A673 (cell line): ENCODE measurements at regions not wholly inside any gene's neighbourhood (a gene's known extent, or its start where the extent isn't known, plus 50 kb on each side); places are given as distances from the start of the nearest gene placed in this dataset.
A peak's percentile ranks its signal among the peaks of the same experiment; 100 is the strongest.

ENCODE experiments used
- BruUV-seq: library from RNA; stranded (reverse); fragments of 400-500 nt; replicated peaks from 2 replicates; lab custom pipeline; 2021; lab: Mats Ljungman, UMichigan
- CTCF ChIA-PET: fragments of 300-600 bp; sonication (Branson Sonifier 250); formaldehyde crosslinking; loops from one replicate; lab custom pipeline; 2022; ENCODE audit warnings: antibody characterized with exemption; lab: Charles Lee
- POLR2A ChIA-PET: fragments of 300-600 bp; sonication (Branson Sonifier 250); formaldehyde crosslinking; loops from one replicate; lab custom pipeline; 2022; ENCODE audit warnings: antibody characterized with exemption; ENCODE audit not compliant: low non-redundant PET; lab: Charles Lee
- DNase-seq: peaks from one replicate; pipeline ENCODE4 v3.0.0-alpha.2; 2015; ENCODE audit warnings: low spot score
- H3K27ac ChIP-seq: fragments of 200-600 bp; sonication (generic); 2 replicates; pipeline ENCODE4 v1.5.1; 2016; ENCODE audit warnings: mixed run types, low read depth, mild to moderate bottlenecking, mixed read lengths, antibody characterized with exemption, low read length; ENCODE audit not compliant: poor library complexity, severe bottlenecking
- H3K27me3 ChIP-seq: fragments of 200-600 bp; sonication (generic); replicated peaks from 2 replicates; pipeline ENCODE4 v1.6.1; 2017; ENCODE audit warnings: mixed run types, low read depth, mild to moderate bottlenecking, mixed read lengths, antibody characterized with exemption, low read length; ENCODE audit not compliant: insufficient read depth, poor library complexity
- H3K36me3 ChIP-seq: fragments of 200-600 bp; sonication (generic); 2 replicates; pipeline ENCODE4 v1.6.1; 2016; ENCODE audit warnings: mixed run types, mild to moderate bottlenecking, mixed read lengths, antibody characterized with exemption, low read length; ENCODE audit not compliant: insufficient read depth, poor library complexity, severe bottlenecking
- H3K4me1 ChIP-seq: fragments of 200-600 bp; sonication (generic); 2 replicates; pipeline ENCODE4 v1.6.1; 2017; ENCODE audit warnings: mixed run types, mild to moderate bottlenecking, mixed read lengths, antibody characterized with exemption, low read length; ENCODE audit not compliant: insufficient read depth, poor library complexity, severe bottlenecking
- H3K4me3 ChIP-seq: fragments of 200-600 bp; sonication (generic); 2 replicates; pipeline ENCODE4 v1.5.1; 2016; ENCODE audit warnings: low read depth, mixed run types, mild to moderate bottlenecking, mixed read lengths, low read length; ENCODE audit not compliant: poor library complexity, severe bottlenecking
- H3K9me3 ChIP-seq: fragments of 200-600 bp; sonication (generic); 2 replicates; pipeline ENCODE4 v1.6.1; 2016; ENCODE audit warnings: mixed run types, low read depth, mild to moderate bottlenecking, mixed read lengths, antibody characterized with exemption, low read length; ENCODE audit not compliant: poor library complexity, severe bottlenecking
- CTCF ChIP-seq: fragments of 300-800, 200-600 bp; sonication (generic); conservative IDR thresholded peaks from 2 replicates; pipeline ENCODE4 v1.5.1; 2017; ENCODE audit warnings: low read depth, mild to moderate bottlenecking, antibody characterized with exemption, low read length, moderate library complexity, mixed read lengths
- EZH2 ChIP-seq: fragments of 200-600 bp; sonication (generic); IDR thresholded peaks from 2 replicates; pipeline ENCODE4 v1.6.1; 2017; ENCODE audit warnings: borderline replicate concordance, low read depth, mild to moderate bottlenecking, mixed read lengths, antibody characterized with exemption, low read length; ENCODE audit not compliant: poor library complexity, severe bottlenecking
- intact Hi-C: fragments of 100-400 bp; cut with micrococcal nuclease; formaldehyde crosslinking; loops from one replicate; pipeline ENCODE4 v1.10.0; 2022; ENCODE audit not compliant: unreplicated experiment

GRCh38 chr12:17950898-17951297 is 139.1 kb downstream of the RERGL start:
- DNase-seq: no peak
- POLR2A ChIA-PET: no interaction called here
- Histone ChIP-seq H3K4me1 (no peaks in the 10 kb centered on the region), H3K27ac (no peak overlapping the region), H3K9me3 (no peaks in the 10 kb centered on the region), H3K27me3 (no peaks in the 10 kb centered on the region), H3K4me3 (no peak overlapping the region), H3K36me3 (no peaks in the 10 kb centered on the region)
- CTCF ChIA-PET: no interaction called here
- TF ChIP-seq EZH2 (no peak), CTCF (no peak)
- intact Hi-C loops: no loop called here
- BruUV-seq: no TSS peak

GRCh38 chr12:17949558-17950141 is 140.3 kb downstream of the RERGL start:
- no peak for TF ChIP-seq CTCF
- TF ChIP-seq EZH2: no peak
- CTCF ChIA-PET: no interaction called here
- intact Hi-C loops: no loop called here

GRCh38 chr12:17928708-17929366 is 161.2 kb downstream of the RERGL start:
- no peaks in the 10 kb centered on the region for H3K27me3 ChIP-seq
- peaks cover 24% of the 10 kb centered on the region for H3K4me1 ChIP-seq
- DNase-seq: peak; percentile 84
- no peak overlapping the region for H3K27ac ChIP-seq
- BruUV-seq: no TSS peak
- ChIA-PET CTCF (interaction anchor here (0.6 kb wide), 1 partner anchor 992 kb away, joined by 11 read pairs; no protein-coding TSS in a partner anchor), POLR2A (no interaction called here)
- intact Hi-C loops: loop anchor here (2.0 to 5.0 kb wide), 3 partner anchors 556 to 1322 kb away; partner anchors contain the start of gene LMO3
- TF ChIP-seq CTCF (peak; percentile 53), EZH2 (no peak)
- H3K4me3 ChIP-seq: no peak overlapping the region
- no peaks in the 10 kb centered on the region for H3K9me3 ChIP-seq
- no peaks in the 10 kb centered on the region for H3K36me3 ChIP-seq

More at GRCh38 chr12:17949558-17950141, 140.3 kb downstream of the RERGL start:
- POLR2A ChIA-PET: no interaction called here
- peak; percentile 39 for DNase-seq
- no peak overlapping the region for H3K27ac ChIP-seq
- H3K4me1 ChIP-seq: no peaks in the 10 kb centered on the region
- no peaks in the 10 kb centered on the region for H3K36me3 ChIP-seq
- no peaks in the 10 kb centered on the region for H3K27me3 ChIP-seq
- BruUV-seq: no TSS peak
- H3K4me3 ChIP-seq: no peak overlapping the region
- no peaks in the 10 kb centered on the region for H3K9me3 ChIP-seq
